Jurkat, Clone E6-1 (cell line): ENCODE measurements at regions not wholly inside any gene's neighbourhood (a gene's known extent, or its start where the extent isn't known, plus 50 kb on each side); places are given as distances from the start of the nearest gene placed in this dataset.

Source experiments
- DNase-seq: peaks from one replicate; pipeline ENCODE4 v3.0.0-alpha.2; 2011; ENCODE audit warnings: low read depth, low spot score
- H3K4me3 ChIP-seq: 2 replicates; pipeline ENCODE4 v1.5.1; 2011; ENCODE audit warnings: mild to moderate bottlenecking, low read length, control low read depth, moderate library complexity

DNA sequence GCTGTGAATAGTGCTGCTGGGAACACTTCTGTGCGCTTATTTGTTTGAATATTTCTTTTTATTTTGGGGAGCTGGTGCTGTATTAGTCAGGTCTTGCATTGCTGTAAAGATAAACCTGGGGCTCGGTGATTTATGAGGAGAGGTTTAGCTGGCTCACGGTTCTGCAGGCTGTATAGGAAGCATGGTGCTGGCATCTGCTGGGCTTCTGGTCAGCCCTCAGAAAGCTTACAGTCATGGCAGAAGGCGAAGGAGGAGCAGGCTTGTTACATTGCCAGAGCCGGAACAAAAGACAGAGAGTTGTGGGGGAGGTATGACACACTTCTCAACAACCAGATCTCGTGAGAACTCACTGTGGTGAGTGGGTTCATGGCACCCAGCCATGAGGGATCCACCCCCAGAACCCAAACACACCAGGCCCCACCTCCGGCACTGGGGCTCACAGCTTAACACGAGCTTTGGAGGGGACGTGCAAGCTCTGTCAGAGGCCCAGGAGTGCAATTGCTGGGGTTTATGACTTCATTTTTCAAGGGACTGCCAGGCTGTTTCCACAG, 68.8 kb upstream of the GATA5 start:
- H3K4me3 ChIP-seq: no peak overlapping the region
- DNase-seq: no peak

DNA sequence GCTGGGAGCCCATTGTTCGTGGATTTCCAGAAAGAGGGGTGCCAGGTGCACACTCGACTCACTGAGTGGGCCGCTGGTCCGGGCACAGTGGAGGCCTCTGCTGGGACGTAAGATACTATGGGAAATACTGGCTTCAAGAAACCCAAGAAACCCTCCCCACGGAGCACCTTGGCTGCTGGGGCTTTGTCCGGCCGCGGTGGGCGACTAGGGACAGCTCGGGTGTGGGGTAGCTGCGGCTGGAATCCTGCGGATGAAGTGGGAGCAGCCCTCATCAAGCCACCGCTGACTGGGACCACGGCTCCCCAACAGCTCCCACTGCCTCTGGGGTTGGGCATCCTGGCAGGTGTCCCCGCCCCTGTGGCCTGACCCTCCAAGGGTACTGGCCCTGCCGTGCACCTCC, 69.5 kb upstream of the GATA5 start:
- no peak overlapping the region for H3K4me3 ChIP-seq
- DNase-seq: no peak

DNA sequence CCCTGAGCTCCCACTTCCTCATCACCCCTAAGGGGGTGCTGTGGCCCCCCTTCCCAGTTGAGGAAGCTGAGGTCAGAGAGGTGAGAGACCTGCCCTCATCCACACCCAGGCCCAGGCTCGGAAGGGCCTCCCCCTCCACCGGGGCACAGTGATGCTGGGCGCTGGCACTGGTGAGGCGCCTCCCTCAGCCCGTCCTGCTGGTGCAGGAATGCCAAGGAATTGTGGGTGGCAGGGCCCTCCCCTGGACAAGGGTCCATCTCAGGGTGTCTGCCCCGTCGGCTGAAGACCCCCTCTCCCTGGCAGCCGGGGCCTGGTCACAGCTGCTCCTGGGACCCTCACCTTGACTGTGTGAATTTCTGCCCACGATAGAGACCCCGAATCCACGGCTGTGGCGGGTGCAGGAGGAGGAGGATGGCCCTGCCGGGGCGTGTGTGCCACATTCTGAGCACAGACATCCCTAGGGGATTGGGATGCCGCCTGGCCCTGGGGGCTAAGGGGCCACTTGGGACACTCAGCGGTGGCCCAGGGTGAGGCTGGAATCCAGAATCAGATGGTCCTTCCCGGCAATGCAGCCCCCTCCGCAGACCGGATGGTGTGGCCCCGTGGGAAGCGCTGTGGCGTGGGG, 70.2 kb upstream of the GATA5 start:
- no peak for DNase-seq
- no peak overlapping the region for H3K4me3 ChIP-seq

DNA sequence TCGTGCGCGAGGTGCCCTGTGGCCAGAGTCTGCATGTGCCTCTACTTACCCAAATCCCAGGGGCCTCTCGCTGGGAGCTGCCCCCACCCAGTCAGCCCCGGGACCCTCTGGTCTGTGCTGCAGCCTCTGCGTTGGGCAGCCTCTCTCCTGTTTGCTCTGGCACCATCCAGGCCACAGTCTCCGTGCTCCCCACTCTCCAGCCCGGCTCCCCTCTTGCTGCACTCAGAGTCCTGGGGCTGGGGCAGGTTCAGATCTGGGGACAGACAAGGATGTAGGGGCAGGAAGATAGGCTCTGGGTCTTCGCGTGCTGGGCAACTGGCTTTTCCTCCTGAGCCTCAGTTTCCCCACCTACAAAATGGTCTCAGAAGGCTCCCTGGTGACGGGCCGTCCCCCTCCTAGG, 70.8 kb upstream of the GATA5 start:
- DNase-seq: no peak
- no peak overlapping the region for H3K4me3 ChIP-seq

DNA sequence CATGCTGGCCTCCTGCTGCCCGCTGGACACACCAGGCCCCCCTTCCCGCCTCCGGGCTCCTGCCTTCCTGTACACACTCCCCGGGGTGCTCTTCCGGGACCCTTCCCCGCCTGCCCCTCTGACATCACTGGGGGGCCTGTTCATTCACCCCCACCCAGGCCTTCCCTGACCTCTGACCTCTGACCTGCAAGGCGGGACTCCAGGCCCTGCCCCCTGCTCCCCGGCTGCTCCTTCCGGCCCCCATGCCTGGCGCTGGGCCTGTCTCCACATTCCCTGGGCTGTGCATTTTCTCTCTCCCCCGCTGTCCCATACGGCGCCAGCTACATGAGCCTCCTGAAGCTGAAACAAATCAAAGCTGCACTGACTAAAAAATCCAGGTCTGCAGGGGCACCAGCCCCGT, 71.6 kb upstream of the GATA5 start:
- DNase-seq: no peak
- H3K4me3 ChIP-seq: no peak overlapping the region

DNA sequence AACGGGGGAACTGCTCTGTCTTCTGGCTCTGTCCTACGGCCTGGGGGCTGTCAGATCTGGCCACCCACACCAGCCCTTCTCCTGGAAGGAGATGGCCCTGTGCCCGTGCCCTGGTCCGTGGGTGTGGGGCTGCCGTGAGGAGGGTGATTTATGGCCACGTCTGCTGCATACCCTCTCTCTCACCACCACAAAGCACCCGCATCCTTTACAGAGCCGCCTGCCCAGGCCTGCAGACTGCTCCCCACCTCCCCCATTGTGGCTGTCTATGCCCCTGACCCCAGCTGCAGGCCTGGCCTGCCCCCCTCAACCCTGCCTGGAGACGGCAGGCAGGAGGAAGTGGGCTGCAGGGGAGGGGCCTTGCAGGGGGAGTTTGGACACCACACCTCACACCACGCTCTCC, 72.7 kb upstream of the GATA5 start:
- no peak overlapping the region for H3K4me3 ChIP-seq
- no peak for DNase-seq

DNA sequence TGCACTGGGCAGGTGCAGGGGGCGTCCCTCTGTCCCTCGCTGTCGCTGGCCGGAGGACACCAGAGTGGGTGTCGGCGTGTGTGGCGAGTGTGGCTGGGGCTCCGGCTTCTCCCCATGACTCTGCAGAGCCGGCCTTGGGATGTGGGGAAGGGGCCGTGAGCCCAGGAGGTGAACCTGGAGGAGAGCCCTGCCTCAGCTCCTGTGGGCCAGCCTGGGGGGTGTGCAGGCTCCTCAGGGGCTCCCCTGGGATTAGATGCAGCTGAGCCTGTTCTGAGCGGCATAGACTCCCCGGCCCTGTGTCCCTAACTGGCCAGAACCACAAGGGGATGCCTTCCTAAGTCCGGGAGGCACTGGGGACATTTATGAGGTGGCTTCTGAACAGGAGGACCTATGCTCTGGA, 73.2 kb upstream of the GATA5 start:
- H3K4me3 ChIP-seq: no peak overlapping the region
- DNase-seq: no peak

GRCh38 chr20:62549499-62550086, 73.8 kb upstream of the GATA5 start:
- DNase-seq: no peak
- no peak overlapping the region for H3K4me3 ChIP-seq

DNA sequence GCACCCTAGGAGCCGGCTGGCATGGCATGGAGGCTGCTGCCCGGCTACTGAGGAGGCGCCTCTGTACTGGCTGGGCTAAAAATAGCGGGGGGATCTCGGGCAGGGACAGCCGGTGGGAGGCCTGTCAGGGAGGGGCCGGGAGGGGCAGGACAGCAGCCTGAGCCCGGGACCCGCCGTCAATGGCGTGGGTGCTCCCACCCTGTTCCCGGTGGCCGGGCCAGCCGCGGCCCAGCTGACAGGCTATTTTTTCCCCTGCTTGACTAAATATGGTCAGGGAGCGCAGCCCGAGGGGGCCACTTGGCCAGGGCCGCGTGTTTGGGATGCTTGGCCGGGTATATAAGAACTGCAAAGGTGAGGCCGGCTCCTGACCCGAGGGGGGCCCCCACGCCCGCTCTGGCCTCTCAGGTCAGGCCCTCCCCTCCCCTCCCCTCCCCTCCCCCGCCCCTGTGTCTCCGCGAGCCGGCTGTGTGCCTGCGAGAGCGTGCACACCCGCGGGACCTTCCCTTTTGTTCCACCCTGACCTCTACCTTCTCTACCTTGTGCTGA, 74.4 kb upstream of the GATA5 start:
- DNase-seq: no peak
- H3K4me3 ChIP-seq: no peak overlapping the region

DNA sequence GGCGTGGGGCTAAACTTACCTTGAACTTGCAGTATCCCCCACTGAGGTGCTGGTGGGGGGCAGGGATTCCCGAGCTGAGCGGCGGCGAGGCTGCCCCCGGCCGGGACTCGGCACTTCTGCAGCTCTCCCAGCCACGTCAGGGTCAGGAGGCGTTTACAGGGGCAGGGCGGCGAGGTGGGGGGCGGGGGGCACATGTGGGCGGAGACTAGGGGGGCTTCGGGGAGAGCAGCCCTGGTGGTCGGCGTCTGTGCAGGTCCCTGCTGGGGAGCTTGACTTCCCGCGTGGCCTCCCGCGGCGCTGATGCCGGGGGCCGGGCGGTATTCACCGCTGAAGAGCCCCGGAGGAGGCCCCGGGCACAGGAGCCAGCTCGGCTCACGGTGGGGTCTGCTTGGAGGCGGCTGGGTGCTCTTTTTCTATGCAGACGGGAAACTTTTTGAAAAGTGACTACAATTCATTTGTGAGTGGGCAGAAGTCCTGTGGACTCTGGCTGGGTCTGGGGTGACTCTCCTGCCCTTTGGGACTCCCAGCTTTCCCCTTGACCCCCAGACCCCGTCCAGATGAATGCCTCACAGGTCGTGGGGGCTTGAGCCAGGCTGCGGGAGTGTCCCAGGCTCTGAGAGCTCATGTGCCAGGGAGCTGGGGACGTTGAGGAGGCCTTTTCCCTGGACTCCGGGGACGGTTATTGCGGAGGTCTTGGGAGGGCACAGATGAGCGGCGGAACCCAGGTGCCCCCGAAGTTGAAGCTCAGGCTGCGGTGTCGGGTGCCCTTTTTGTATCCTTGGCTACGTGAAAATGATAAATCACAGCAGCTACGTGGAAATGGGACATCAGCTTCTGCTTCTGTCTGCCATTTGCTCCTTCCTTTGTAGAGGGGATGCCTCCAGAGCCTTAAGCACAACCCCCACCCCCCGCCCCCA, 75.9 kb upstream of the GATA5 start:
- DNase-seq: no peak
- no peak overlapping the region for H3K4me3 ChIP-seq

GRCh38 chr20:62552613-62553012, 76.8 kb upstream of the GATA5 start:
- DNase-seq: no peak
- no peak overlapping the region for H3K4me3 ChIP-seq

- DNase-seq: no peak
- H3K4me3 ChIP-seq: no peak overlapping the region
Measured at GRCh38 chr20:62553136-62553837, 77.5 kb upstream of the GATA5 start.

DNA sequence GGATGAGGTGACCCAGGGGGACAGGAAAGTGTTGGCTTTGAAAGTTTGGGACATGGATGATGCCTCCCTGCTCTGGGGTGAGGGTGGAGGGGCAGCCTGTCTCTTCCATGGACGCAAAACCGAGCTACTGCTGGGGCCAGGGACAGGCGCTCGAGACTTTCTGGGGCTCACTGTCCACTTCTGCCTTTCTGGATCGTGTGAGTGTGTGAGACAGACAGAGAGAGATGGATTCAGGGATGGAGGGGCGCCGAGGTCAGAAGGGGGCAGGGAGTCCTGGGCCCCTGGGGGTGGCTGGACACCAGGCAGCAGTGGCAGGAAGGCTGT, 78.0 kb upstream of the GATA5 start:
- no peak for DNase-seq
- H3K4me3 ChIP-seq: no peak overlapping the region

DNA sequence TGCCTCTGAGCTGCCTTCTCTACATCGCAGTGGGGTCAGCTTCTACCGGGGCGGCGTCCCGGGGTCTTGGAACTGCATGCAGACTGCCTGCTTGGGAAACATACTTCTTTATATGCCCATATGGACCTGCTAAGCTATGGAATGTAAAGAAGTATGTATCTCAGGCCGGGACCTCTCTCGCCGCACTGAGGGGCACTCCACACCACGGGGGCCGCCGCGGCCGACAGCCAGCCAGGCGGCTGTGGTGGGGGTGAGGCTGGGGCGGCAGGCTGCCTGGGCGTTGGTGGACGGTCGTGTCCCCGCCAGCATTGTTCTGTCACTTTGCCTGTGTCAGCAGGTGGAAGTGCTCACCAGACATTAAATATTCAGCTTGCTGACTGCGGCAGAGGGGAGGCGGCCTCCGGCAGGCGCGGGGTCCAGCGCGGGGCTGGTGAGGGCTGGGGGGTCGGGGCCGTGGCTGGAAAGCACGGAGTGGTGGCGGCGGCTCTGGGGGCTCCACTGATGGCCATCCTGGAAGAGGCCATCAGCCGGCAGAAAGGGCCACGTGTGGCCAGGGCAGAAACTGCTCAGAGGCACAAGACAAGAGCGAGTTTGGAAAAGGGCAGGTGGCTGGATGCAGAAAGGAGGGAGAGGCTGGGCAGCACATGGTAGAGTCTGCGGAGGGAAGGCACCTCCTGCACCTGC, 78.6 kb upstream of the GATA5 start:
- DNase-seq: no peak
- no peak overlapping the region for H3K4me3 ChIP-seq

DNA sequence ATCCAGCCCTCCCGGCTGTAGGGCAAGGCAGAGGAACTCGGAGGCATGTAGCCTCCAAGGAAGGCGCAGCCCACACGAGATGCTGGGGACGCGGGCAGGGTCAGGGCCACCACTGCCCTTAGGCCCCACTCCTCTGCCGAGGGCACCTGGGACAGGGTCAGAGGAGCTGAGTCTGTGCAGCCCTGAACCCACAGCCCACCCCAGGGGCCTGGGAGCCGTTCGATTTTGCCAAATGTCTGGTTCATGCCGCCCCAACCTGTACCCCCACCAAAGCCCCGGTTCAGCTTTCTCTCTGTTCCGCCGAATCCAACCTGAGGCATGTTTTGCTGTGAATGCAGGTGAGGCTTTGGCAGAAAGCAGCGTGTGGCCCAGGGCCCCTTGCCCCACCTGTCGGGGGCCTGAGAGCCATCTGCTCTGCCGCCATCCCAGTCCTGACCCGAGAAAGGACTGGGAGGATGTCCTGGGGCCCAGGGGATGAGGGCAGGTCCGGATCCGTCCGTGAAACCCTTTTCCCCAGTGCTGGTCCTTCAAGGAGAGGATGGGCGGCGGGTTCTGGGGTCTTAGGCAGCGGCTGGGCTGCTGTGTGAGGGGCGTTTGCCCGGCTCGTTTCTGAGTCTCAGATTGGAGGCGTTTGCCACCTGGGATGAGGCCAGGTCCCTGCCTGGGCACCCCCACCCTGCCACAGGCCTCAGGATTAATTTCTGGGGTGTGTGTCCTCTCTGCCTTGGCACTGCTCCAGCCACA, 79.3 kb upstream of the GATA5 start:
- DNase-seq: no peak
- no peak overlapping the region for H3K4me3 ChIP-seq

- H3K4me3 ChIP-seq: no peak overlapping the region
- no peak for DNase-seq
Measured at GRCh38 chr20:62555642-62556420, 80.0 kb upstream of the GATA5 start.

- no peak for DNase-seq
- H3K4me3 ChIP-seq: no peak overlapping the region
Measured at GRCh38 chr20:62557462-62557861, 81.7 kb upstream of the GATA5 start.

GRCh38 chr20:62557999-62558408, 82.2 kb upstream of the GATA5 start:
- DNase-seq: no peak
- H3K4me3 ChIP-seq: no peak overlapping the region
